Fibroblast of skin of left biceps (primary cell): ENCODE measurements at regions not wholly inside any gene's neighbourhood (a gene's known extent, or its start where the extent isn't known, plus 50 kb on each side); places are given as distances from the start of the nearest gene placed in this dataset.
"Not testable (repeated sequence)": the region's sequence is repeated elsewhere in the genome, so short reads cannot be mapped to it uniquely, and the experiment has no call there.

Experiments used
- DNase-seq, 2 experiments: peaks; one replicate each; pipeline ENCODE4 v3.0.0-alpha.2; 2013; ENCODE audit warnings: low read depth in 2 of 2

DNA sequence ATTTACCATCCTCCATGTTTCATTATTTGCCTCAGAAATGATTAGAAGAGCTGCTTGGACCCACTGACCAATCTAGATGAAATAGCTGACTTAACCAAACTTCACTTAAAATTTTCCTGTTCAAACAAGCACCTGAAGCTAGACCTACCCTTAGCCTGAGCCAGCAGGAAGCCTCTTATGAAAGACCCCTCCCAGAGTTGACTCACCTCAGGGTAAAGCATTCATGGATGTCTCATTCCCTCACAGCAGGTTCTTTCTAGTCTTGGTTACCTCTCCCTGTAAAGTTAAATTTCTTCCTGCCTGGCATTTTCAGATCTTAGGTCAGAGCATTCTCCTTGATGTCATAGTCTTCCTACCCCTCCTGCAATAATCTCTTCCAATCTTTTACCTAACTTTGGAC lies 1209.8 kb downstream of the FLRT2 start:
- DNase-seq: no peak

GRCh38 chr14:86731427-86731826 lies 1201.5 kb downstream of the FLRT2 start:
- DNase-seq: not testable (repeated sequence)

- DNase-seq: no peak
Observed at GRCh38 chr14:86723254-86723624, 1193.3 kb downstream of the FLRT2 start.

GRCh38 chr14:86722612-86723253 lies 1192.8 kb downstream of the FLRT2 start:
- no peak for DNase-seq

- no peak for DNase-seq
Observed at GRCh38 chr14:86714575-86714974, 1184.6 kb downstream of the FLRT2 start.

DNA sequence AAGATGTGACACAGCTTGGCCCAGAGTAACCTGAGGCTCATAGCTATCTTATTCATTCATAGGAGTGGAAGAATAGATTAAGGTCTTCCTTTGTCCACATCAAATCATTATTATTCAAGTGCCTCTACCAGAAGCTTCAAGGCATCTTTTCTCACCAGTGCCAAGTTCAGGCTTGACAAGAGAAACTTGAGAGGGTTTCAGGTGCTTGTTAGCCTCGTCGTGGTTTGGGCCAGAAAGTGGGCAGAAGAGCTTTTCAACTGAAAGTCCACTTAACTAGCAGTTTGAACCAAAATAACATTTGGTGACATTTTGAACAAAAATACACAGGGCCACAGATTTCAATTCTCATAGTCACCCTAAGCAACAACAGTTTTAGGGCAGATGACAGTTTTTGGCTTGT lies 1184.2 kb downstream of the FLRT2 start:
- no peak for DNase-seq

DNA sequence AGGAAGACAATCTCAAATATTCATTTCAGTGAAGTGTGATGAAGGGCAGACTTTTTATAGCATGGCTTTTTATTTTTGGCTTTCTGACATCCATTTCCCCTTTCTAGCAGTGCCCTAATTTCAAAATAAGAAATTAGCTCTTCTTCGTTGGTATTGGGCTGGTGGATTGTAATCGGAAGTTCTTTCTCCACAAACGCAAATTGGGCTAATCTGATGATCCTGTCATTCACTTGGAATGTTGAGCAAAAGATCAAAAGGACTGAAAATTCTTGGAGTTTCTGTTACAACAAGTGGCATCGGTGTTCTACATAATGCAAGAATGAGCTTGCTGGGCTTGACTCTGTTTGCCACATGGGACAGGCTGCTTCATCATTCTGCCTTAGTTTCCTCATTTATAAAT lies 1182.8 kb downstream of the FLRT2 start:
- DNase-seq: no peak

DNA sequence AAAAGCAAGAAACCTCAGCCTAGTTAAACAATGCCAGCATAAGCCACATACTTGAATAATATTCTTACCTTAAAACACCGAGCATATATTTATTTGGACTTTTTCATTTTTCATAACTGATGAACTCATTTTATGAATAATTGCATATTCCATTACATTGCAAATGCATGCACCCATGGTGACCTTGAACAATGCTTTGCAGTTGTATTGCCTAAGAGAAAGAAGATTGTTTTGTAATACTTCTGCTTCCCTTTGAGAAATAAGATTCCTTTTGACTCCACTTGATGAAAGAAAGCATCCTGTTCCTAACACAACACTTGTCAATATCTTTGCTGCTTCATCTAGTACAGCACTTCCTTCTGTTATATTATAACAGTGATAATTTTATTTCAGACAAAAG lies 1182.2 kb downstream of the FLRT2 start:
- no peak for DNase-seq

DNA sequence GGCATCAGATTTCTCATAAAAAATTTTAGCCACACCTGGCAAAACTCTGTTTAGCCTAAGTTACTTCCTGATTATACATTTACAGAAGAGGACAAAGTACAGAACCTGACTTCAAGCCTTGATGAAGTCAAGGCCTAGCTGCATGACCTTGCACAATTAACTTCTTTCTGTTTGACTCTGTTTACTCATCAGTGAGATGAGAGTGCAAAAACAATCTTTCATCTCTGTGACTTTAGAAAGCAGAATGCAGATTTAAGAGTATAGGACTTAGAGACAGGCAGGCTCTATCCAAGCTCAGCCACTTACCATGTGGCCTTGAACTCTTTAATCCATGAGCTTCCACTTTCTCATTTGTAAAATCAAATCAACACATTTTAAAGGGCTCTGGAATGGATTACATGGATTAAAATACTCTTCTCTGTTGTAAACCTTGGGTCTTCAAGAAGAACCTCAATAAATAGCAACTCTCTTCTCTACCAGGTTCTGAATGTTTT lies 1178.9 kb downstream of the FLRT2 start:
- DNase-seq: no peak

DNA sequence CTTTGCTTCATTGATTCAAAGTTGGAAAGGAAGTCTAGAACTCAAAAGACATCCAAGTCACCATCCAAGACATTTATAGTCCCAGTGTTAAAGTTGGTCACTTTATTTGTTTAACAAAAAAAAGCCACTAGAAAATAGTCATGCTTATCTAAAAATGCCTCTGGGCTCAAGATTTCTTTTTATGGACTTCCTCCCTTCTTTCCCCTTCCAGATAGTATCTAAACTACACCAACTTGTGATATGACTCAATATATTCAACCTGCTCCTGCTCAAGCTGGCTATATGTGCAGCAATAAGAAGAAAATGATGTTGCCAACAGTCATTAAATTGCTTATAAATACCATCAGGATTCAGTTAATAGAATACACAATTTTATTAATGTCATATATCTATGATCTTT lies 1177.1 kb downstream of the FLRT2 start:
- no peak for DNase-seq

DNA sequence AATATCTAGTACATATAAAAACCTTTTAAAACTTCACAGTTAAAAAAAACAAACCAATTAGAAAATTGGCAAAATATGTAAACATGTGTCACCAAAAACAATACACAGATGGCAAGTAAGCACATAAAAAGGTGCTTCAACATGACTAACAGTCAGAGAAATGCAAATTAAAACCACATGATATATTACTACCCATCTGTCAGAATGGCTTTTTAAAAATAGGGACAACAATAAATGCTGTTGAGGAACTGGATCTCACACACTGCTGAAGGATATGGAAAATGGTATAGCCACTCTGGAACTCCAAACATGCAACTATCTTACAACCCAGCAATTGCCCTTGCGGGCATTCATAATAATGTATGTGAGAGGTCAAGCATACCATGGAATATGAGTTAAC lies 1153.6 kb downstream of the FLRT2 start:
- DNase-seq: no peak

- no peak for DNase-seq
Observed at GRCh38 chr14:86675059-86675458, 1145.1 kb downstream of the FLRT2 start.

GRCh38 chr14:86673523-86673969 lies 1143.6 kb downstream of the FLRT2 start:
- DNase-seq: no peak

DNA sequence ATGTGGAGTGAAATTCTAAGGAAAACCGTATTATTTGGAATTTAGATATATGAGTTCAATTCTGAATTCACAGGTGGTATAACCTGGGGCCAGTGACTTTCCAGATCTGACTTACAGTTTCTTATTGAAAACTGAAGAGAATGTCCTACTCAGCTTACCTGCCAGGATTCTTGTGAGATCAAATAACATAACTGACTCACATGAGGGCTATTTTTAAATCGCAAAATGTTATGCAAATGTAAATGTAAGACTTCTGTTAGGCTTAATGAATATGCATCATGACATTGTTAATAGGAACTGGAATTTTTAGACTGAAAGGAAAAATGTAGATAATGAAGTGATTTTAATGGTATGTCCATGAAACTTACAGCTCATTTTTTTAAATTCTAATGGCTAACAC lies 1142.1 kb downstream of the FLRT2 start:
- no peak for DNase-seq

DNA sequence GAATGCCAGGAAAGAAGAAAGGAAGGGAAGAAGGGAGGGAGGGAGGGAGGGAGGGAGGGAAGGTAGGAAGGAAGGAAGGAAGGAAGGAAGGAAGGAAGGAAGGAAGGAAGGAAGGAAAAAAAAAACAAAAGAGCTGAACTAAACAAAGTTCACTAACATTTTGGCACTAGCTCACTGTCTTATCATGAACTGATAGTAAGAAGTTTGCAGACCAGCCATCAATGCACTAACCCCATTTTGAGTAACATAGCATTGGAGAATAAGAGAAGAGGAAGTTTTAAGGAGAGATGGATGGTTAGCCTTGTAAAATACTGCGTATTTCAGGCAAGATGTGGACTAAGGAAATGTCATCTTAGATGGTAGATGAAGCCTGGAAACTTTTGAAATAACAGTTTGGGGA lies 1136.0 kb downstream of the FLRT2 start:
- no peak for DNase-seq

- DNase-seq: no peak
Observed at GRCh38 chr14:86662334-86662733, 1132.4 kb downstream of the FLRT2 start.

DNA sequence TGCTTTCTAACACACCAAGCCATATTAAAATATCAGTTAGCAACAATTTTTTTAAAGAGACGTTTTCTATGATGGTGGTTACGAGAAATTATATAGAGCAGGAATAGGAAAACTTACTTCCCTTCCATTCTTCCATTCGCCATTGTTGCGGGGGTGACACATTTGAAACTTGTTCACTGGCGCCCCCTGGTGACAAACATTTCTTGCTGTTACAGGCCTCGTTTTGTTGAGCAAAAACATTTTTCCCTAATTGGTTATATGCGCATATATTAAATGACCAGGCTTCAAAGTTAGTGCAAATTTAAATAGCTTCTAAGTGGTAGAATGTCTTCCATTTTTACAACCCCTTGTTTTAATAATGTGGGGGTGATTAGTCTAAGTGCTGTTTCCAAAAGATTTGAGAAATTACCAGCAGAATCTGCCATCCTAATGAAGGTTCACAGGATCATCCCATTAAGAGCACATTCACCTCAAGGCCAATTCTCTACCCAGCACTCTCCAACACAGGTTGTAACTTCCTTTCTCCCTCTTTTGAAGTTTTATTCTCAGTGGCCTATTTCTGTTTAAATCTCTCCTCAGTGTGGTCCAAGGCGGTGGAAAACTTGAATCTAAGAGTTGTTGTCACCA lies 1124.7 kb downstream of the FLRT2 start:
- no peak for DNase-seq

- DNase-seq: peak in 1 of 2 experiments; percentile 20
Observed at GRCh38 chr14:86652526-86652925, 1122.6 kb downstream of the FLRT2 start.

- DNase-seq: no peak
Observed at GRCh38 chr14:86646696-86647690, 1117.0 kb downstream of the FLRT2 start.

DNA sequence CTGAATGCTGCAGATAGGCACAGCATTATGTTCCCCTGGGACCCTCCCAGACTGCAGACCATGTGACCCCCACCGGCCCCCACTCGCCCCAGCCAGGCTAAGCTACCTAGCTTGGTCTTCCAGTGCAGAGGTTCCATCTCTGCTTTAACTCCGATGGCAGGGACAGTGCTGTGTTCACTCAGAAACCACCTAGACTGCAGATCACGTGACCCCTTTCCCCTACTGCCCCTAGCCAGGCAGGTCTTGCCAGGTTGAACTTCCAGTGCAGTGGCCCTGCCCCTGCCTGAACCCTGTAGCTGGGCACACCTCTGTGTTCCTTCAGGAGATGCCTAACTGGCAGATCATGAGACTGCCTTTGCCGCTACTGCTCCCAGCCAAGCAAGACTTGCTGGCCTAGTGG lies 1116.2 kb downstream of the FLRT2 start:
- no peak for DNase-seq

DNA sequence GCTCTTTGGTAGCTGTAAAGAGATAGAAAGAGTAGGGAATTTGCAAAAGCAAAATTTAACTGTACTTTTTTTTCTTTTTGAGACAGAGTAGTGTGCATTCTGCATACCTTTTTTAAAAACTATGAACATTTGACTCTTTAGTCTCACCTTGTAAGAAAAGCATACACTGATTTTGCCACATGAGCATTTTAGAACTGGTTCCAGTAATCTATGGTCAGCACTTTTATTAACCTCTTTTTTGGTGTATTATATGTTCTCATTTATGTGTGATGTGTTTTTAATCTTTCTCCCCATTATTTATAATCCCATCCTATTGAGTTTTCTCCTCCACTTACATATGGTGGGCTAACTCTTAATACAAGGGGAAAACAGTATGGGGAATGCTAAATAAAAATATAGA lies 1111.4 kb downstream of the FLRT2 start:
- no peak for DNase-seq

GRCh38 chr14:86640288-86640687 lies 1110.3 kb downstream of the FLRT2 start:
- no peak for DNase-seq
